HCT116 (cell line): ENCODE measurements at regions not wholly inside any gene's neighbourhood (a gene's known extent, or its start where the extent isn't known, plus 50 kb on each side); places are given as distances from the start of the nearest gene placed in this dataset.

Source experiments
- CTCF ChIP-seq, 3 experiments: fragments of 200-600 bp in 1 of 3; sonication (generic) in 1 of 3; IDR thresholded peaks in 2 of 3; conservative IDR thresholded peaks in 1 of 3; 2 replicates each; pipeline ENCODE4 v1.5.1; 2012 to 2017; ENCODE audit warnings: low read depth in 2 of 3, low read length in 2 of 3, antibody characterized with exemption in 1 of 3, borderline replicate concordance in 1 of 3, control low read depth in 1 of 3, mild to moderate bottlenecking in 1 of 3, mixed read lengths in 1 of 3, mixed run types in 1 of 3, moderate library complexity in 1 of 3; ENCODE audit not compliant: insufficient read depth in 1 of 3
- EZH2 ChIP-seq: fragments of 200-600 bp; sonication (generic); IDR thresholded peaks from 2 replicates; pipeline ENCODE4 v1.6.1; 2017; ENCODE audit warnings: antibody characterized with exemption, mixed run types
- FOSL1 ChIP-seq: IDR thresholded peaks from 2 replicates; pipeline ENCODE4 v1.6.1; 2012; ENCODE audit warnings: low read depth
- POLR2A ChIP-seq: IDR thresholded peaks from 2 replicates; pipeline ENCODE4 v1.7.0; 2011; ENCODE audit warnings: borderline replicate concordance; ENCODE audit not compliant: insufficient read depth, insufficient read length; ENCODE audit errors: extremely low read depth
- REST ChIP-seq: IDR thresholded peaks from 2 replicates; pipeline ENCODE4 v1.6.1; 2012; ENCODE audit warnings: low read depth

GRCh38 chr1:214880956-214881355, 201.6 kb upstream of the KCNK2 start:
- TF ChIP-seq POLR2A (no peak), CTCF (IDR thresholded peaks at IDR 0.05 in 2 of 3, conservative IDR thresholded peaks at IDR 0.05 in 1 of 3; ENCODE audit: borderline replicate concordance in 1 of 3, insufficient read depth in 1 of 3, low read depth in 2 of 3, low read length in 2 of 3) (no peak), REST (no peak), FOSL1 (no peak), EZH2 (no peak)
